HG03280 (cell line): ENCODE measurements at regions not wholly inside any gene's neighbourhood (a gene's known extent, or its start where the extent isn't known, plus 50 kb on each side); places are given as distances from the start of the nearest gene placed in this dataset.

Source experiments
- ATAC-seq: cut with Tn5 transposase; IDR thresholded peaks from one replicate; pipeline ENCODE4 v1.9.1; 2021; ENCODE audit warnings: mild to moderate bottlenecking, moderate library complexity; ENCODE audit not compliant: unreplicated experiment

DNA sequence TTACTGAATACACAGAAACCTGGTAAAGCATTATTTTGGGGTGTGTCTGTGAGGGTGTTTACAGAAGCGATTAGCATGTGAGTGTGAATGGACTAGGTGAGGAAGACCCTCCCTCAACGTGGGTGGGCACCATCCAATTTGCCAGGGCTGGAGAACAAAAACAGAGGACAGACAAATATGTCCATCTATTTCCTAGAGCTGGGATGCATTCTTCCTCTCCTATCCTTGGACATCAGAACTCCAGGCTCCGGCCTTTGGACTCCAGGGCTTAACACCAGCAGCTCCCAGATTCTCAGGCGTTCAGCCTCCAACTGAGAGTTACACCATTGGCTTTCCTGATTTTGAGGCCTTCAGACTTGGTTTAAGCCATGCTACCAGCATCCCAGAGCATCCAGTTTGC is 65.8 kb upstream of the CHD1 start:
- ATAC-seq: no peak

DNA sequence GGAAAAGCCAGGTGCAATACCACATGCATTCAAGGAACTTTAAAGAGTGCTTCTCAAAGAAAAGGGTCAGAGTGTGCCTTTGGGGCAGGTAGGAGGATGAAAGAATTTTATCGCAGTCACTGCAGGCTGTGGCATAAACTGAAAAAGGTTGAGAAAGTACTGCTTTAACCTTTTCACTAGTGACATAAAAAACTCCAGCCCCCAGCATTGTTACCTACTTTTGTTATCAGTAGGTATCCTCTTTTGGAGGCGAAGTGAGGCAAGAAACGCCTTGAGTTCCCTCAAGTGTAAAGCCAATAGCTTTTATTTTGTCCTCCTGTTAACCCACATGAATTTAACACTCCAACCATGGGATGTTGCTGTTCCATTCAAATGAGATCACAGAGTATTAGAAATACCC is 64.7 kb upstream of the CHD1 start:
- no peak for ATAC-seq

DNA sequence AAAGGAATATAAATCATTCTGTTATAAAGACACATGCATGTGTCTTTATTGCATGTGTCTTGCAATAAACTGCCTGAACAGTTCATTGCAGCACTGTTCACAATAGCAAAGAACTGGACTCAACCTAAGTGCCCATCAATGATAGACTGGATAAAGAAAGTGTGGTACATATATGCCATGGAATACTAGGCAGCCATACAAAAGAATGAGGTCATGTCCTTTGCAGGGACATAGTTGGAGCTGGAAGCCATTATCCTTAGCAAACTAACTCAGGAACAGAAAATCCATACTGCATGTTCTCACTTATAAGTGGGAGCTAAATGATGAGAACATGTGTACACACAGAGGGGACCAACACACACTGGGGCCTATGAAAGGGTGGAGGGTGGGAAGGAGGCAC is 63.7 kb upstream of the CHD1 start:
- no peak for ATAC-seq

DNA sequence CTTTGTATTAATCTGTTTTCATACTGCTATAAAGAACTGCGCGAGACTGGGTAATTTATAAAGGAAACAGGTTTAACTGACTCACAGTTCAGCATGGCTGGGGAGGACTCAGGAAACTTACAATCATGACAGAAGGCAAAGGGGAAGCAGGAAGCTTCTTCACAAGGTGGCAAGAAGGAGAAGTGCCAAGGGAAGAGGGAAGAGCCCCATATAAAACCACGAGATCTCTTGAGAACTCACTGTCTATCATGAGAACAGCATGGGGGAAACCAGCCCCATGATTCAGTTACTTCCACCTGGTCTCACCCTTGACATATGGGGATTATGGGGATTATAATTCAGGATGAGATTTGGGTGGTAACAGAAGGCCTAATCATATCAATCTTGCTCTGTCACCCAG is 60.9 kb upstream of the CHD1 start:
- no peak for ATAC-seq

DNA sequence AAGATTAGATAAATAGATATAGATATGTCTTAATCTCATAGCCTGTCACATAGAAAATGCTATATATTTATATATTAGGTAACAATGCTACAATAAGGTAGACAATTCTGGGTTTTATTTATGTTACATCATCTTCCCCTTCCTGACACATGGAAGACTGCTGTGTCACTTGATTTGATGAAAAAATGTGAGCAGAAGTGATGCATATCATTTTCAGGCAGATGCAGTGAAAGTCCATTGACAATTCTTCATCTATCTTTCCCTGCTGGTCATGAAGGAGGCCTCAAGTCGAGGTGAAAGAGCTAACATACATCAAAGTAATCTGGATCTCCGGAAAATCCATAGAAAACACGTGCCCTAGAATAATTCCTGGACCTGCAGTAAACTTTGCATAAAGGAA is 57.8 kb upstream of the CHD1 start:
- ATAC-seq: no peak

DNA sequence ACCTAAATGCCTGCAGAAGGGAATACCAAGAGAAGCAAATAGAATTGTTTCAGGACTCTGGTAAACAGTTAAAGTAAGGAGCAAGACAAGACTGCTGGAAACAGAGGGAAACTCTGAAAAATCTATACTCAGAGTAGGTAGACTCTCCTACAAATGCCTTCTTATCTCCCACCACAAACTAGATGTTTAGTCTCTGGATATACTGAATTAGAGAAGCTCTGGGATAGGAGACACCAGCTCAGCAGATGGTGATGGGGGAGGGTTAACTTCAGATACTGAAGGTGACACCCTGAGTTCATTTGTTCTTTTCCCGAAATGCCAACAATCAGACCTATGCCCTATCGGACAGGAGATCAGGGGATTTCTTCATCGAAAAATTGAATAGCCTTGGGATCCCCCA is 54.1 kb upstream of the CHD1 start:
- ATAC-seq: no peak
